ENCODE measurements at regions not wholly inside any gene's neighbourhood (a gene's known extent, or its start where the extent isn't known, plus 50 kb on each side); places are given as distances from the start of the nearest gene placed in this dataset.

DNA sequence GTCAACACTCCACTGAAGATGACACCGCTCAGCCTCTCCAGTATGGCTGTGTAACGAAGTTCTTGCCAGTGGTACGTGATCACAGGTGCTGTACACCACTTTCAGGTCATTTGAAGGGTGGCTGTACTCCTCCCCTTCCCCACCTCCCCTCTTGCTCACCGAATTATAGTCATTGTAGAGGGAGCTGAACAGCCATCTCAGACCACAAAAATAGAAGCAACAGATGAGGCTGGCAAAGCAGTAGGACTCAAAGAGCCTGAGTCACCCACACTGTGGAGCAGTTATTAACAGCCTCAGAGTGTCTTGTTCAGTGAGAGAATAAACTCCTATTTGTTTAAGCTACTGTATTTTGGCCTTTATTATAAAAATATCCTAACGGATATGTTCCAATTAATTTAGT is 192.5 kb upstream of the MCHR2 start:
- no TSS peak for BruUV-seq (replicated peaks)
- ChIA-PET POLR2A (interaction anchor here (1.2 kb wide), 1 partner anchor 15 kb away, joined by 3 read pairs; no protein-coding TSS in a partner anchor), SMC1A (ENCODE audit: uncharacterized antibody, unreplicated experiment) (interaction anchor here (0.6 to 2.7 kb wide), 5 partner anchors 10 to 72 kb away, joined by 3 to 16 read pairs (median 7); no protein-coding TSS in a partner anchor), CTCF (interaction anchor here (0.6 to 1.2 kb wide), 3 partner anchors 10 to 472 kb away, joined by 3 to 5 read pairs (median 3); no protein-coding TSS in a partner anchor), RAD21 (ENCODE audit: unreplicated experiment) (no interaction called here)
- no peak for TF ChIP-seq CREB1 (IDR thresholded peaks at IDR 0.05; ENCODE audit: low read depth)
- no peak for TF ChIP-seq YBX1 (IDR thresholded peaks at IDR 0.05)
- no peak for TF ChIP-seq SIN3A (IDR thresholded peaks at IDR 0.05; ENCODE audit: low read depth, low read length)
- no peak for TF ChIP-seq HDAC2 (IDR thresholded peaks at IDR 0.05)
- no peak for TF ChIP-seq ZNF592 (IDR thresholded peaks at IDR 0.05)
- TF ChIP-seq POLR2AphosphoS5 (IDR thresholded peaks at IDR 0.05; ENCODE audit: low read length): no peak
- no peak for TF ChIP-seq ZNF622 (IDR thresholded peaks at IDR 0.05)
- TF ChIP-seq ZNF274 (IDR thresholded peaks at IDR 0.05; ENCODE audit: insufficient read depth, insufficient read length): no peak
- no peak for TF ChIP-seq FOXM1 (IDR thresholded peaks at IDR 0.05; ENCODE audit: low read depth, low read length)
- TF ChIP-seq BRCA1 (IDR thresholded peaks at IDR 0.05; ENCODE audit: low read depth, low read length): no peak
- TF ChIP-seq CHD2 (IDR thresholded peaks at IDR 0.05; ENCODE audit: borderline replicate concordance, low read depth, low read length): no peak
- TF ChIP-seq NKRF (conservative IDR thresholded peaks at IDR 0.05): no peak
- TF ChIP-seq GATAD2B (conservative IDR thresholded peaks at IDR 0.05; ENCODE audit: low read depth): no peak
- no peak for TF ChIP-seq SMARCA5 (IDR thresholded peaks at IDR 0.05)
- TF ChIP-seq, protein P1, sequence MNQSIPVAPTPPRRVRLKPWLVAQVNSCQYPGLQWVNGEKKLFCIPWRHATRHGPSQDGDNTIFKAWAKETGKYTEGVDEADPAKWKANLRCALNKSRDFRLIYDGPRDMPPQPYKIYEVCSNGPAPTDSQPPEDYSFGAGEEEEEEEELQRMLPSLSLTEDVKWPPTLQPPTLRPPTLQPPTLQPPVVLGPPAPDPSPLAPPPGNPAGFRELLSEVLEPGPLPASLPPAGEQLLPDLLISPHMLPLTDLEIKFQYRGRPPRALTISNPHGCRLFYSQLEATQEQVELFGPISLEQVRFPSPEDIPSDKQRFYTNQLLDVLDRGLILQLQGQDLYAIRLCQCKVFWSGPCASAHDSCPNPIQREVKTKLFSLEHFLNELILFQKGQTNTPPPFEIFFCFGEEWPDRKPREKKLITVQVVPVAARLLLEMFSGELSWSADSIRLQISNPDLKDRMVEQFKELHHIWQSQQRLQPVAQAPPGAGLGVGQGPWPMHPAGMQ (IDR thresholded peaks at IDR 0.05; ENCODE audit: borderline replicate concordance): no peak
- FAIRE-seq (no peak), DNase-seq (ENCODE audit: low read depth, low spot score) (no peak), ATAC-seq (peak; percentile 43)
- no peak overlapping the region for H3K4me2 ChIP-seq (ENCODE audit: control insufficient read depth, insufficient read depth)
- intact Hi-C loops (cut with micrococcal nuclease; ENCODE audit: unreplicated experiment): no loop called here
- H3K27ac ChIP-seq (ENCODE audit: control insufficient read depth, insufficient read depth): no peak overlapping the region
- H3K9me3 ChIP-seq (replicated peaks; ENCODE audit: control insufficient read depth, insufficient read depth, low read length): no peaks in the 10 kb centered on the region
- in situ Hi-C loops (cut with MboI): no loop called here
- H3K27me3 ChIP-seq (replicated peaks in 1 of 2; ENCODE audit: control insufficient read depth in 2 of 2, insufficient read depth in 2 of 2, low read length in 1 of 2): no peaks in the 10 kb centered on the region; a peak in 1 of 4 replicates
- H3K9ac ChIP-seq (ENCODE audit: control insufficient read depth, insufficient read depth, low read length): no peak overlapping the region
- WGBS (ENCODE audit: insufficient coverage, insufficient replicate concordance, low lambda C conversion rate, missing lambda C conversion rate): 8% methylated on average over 5 of the region's 5 CpGs
- no peaks in the 10 kb centered on the region for H3K36me3 ChIP-seq (ENCODE audit: control insufficient read depth in 2 of 2, insufficient read depth in 2 of 2, low read length in 1 of 2)
- 0 out of 2 replicates have a peak, but pooled peaks cover 2% of the 10 kb centered on the region for H3K4me1 ChIP-seq (ENCODE audit: control insufficient read depth, insufficient read depth, low read length)
- no peaks in the 10 kb centered on the region for H4K20me1 ChIP-seq (ENCODE audit: control insufficient read depth, insufficient read depth)
- H3K4me3 ChIP-seq: no peak overlapping the region
- no peak overlapping the region; the same call in 1 of the 2 replicates for H2AFZ ChIP-seq (ENCODE audit: control insufficient read depth, low read depth, low read length)
- H3K79me2 ChIP-seq (ENCODE audit: control insufficient read depth, insufficient read depth, low read length): no peaks in the 10 kb centered on the region

All from GM12878 (cell line).